ENCODE measurements at regions not wholly inside any gene's neighbourhood (a gene's known extent, or its start where the extent isn't known, plus 50 kb on each side); places are given as distances from the start of the nearest gene placed in this dataset.

GRCh38 chr17:77425348-77425747 is 284.6 kb downstream of the SEC14L1 start:
- TF ChIP-seq, protein P1, sequence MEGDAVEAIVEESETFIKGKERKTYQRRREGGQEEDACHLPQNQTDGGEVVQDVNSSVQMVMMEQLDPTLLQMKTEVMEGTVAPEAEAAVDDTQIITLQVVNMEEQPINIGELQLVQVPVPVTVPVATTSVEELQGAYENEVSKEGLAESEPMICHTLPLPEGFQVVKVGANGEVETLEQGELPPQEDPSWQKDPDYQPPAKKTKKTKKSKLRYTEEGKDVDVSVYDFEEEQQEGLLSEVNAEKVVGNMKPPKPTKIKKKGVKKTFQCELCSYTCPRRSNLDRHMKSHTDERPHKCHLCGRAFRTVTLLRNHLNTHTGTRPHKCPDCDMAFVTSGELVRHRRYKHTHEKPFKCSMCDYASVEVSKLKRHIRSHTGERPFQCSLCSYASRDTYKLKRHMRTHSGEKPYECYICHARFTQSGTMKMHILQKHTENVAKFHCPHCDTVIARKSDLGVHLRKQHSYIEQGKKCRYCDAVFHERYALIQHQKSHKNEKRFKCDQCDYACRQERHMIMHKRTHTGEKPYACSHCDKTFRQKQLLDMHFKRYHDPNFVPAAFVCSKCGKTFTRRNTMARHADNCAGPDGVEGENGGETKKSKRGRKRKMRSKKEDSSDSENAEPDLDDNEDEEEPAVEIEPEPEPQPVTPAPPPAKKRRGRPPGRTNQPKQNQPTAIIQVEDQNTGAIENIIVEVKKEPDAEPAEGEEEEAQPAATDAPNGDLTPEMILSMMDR (IDR thresholded peaks at IDR 0.05): no peak
- no peak for TF ChIP-seq ZFX (IDR thresholded peaks at IDR 0.05; ENCODE audit: borderline replicate concordance)
- no peak overlapping the region for H3K27ac ChIP-seq

DNA sequence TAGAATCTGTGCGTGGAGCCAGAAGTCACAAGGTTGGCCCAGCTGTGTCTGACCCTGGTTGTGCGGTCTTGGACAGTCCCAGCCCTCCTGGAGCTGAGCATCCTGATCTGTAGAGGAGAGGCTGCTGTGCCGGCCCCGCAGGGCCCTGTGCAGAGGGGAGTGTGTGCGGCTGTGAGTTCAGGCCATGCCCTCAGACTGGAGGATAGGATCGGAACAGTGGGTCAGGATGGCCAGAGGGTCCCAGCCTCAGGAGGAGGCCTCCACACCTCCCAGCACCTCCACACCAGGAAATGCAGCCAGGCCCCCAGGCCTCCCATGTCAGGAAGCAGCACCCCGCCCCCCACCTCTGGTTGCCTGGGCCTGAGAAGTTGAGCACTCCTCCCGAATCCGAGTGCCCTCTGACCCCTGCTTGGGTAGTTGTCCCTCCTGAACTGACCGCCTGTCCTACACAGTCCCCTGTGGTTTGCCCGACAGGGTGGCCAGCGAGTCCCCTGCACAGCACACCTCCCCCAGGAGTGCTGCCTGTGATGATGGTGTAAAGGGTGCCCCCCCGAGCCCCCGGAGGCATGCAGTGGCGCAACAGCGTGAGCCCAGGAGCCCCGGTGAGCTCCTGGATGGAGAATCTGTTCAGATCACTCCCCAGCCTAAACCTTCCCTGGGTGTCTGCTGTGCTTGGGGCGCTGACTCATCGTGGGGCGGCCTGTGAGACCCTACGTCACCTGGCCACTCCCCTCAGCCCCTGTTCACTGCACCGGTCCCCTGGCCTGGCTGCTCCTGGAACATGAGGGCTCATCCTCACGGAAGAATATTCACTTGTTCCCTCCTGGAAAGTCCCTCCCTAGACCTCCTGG is 285.2 kb downstream of the SEC14L1 start:
- no peak overlapping the region for H3K27ac ChIP-seq
- TF ChIP-seq, protein P1 (IDR thresholded peaks at IDR 0.05): no peak

DNA sequence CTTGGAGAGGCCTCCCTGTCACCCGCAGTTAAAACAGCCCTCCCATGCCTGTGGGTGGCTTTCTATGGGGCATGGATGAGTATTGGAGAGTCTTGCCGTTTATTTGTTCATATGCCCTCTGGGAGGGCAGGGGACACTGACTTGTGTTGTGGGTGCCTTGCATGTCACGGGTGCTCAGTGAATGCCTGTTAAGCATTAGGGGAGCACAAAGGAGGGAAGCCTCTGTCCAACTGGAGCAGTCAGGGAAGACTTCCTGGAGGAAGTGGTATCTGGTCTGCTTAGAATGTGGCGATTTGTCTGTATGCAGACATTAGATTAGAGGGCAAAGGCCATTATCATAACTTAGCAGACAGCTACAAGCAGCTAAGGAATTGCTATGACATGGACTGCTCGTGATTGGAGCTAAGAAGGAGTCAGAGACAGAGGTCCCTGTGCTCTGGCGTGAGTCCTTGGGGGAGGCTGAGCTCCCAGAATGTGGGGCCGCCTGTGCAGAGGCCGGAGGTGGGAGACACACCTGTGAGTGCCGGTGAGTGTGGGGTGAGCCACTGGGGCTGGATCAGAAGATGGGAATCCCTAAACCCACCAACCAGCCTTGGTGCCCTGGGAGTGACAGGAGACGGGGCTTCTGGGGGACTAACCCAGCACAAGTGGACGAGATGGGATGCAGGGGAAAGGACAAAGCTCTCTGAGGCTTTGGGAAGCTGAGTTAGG is 286.1 kb downstream of the SEC14L1 start:
- TF ChIP-seq, protein P1 (IDR thresholded peaks at IDR 0.05): no peak
- no peak for TF ChIP-seq ZFX (IDR thresholded peaks at IDR 0.05; ENCODE audit: borderline replicate concordance)
- no peak overlapping the region for H3K27ac ChIP-seq

DNA sequence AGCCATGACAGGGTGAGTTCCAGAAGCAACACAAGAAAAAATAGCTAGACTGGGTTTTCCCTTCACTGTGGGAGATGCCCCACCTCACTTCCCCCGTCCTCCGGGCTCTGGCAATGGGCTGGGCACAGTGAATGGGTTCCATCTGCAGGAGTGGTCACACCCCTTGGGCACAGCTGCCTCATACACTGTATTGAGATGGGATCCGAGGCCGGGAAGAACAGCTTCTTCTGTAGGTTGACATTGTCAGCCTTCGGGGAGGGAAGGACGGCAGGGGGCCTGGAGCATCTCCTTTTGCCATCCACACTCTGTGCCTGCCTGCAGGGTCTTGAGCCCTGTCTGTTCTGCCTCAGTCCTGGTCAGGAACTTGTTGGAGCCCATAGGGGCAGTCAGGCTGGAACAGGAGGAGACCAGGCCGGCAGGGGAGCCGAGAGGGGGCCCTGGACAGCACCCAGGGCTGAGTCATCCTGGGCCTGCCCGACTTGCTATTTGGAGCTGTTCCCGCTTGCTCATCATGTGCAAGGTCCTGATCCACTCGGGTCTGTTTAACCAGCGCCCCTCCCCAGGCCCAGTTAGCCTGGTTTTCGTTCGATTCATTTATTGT is 286.7 kb downstream of the SEC14L1 start:
- H3K27ac ChIP-seq: no peak overlapping the region
- no peak for TF ChIP-seq ZFX (IDR thresholded peaks at IDR 0.05; ENCODE audit: borderline replicate concordance)
- TF ChIP-seq, protein P1 (IDR thresholded peaks at IDR 0.05): no peak

DNA sequence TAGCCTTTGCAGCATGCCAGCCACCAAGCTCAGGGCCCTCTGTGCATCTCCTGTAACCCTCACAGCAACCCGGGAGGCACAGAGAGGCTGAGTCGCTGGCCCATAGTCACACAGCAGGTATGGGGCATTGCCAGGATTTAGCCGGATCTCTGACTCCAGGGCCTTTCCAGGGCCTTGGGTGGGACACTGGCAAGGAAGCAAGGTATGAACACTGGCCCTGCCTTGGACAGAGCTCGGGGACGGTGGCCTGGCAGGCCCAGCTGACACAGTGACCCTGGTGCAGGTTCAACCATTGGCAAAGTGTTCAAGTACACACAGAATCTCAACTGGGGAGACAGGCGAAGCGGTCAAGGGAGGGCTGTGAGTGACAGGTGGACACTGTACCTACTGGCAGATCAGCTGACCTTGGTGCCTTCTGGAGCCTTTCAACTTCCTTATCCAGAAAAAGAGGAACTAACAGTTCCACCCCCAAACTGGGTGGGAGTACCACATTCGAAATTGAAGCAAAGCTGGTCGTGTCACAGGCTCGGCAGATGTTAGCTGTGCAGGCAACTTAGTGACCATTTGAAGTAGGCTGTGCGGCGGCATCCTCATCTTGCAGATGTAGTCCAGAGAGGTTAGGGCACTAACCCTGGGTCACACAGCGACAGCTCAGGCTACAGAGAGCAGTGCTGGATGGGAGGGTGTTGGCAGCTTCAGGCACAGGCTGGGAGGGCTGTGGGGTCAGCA is 287.4 kb downstream of the SEC14L1 start:
- TF ChIP-seq, protein P1 (IDR thresholded peaks at IDR 0.05): no peak
- TF ChIP-seq ZFX (IDR thresholded peaks at IDR 0.05; ENCODE audit: borderline replicate concordance): no peak
- H3K27ac ChIP-seq: no peak overlapping the region

DNA sequence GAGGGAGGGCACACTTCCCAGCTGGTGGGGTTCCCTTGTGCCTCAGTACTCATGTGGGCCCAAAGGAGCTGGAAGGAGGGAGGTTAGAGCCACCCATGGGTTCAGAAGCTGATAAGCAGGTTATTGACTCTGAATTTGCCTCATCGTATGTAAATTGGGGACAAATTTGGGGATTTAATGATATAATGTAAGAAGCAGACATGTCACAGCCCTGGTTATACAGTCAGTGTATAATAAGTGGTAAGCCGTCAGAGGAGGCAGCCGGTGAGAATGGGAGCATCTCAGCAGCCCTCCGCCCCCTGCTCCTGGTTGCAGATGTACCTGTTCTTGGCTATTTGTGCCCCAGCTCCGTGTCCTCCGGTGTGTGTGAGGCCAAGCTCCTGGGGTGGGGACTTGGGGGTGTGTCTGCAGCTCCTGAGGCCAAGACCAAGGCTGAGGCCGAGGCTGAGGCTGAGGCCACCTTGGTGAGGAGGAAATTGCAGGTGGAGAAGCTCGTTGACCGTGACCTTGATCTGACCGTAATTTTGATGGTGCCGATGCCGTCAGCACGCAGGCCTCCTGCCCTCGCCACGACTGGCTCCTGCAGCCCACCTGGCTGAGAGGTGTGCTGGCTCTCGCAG is 288.1 kb downstream of the SEC14L1 start:
- TF ChIP-seq, protein P1 (IDR thresholded peaks at IDR 0.05): no peak
- no peak for TF ChIP-seq ZFX (IDR thresholded peaks at IDR 0.05; ENCODE audit: borderline replicate concordance)
- no peak overlapping the region for H3K27ac ChIP-seq

Data from 22Rv1 (cell line).